Fibroblast of mammary gland (primary cell): ENCODE measurements at regions not wholly inside any gene's neighbourhood (a gene's known extent, or its start where the extent isn't known, plus 50 kb on each side); places are given as distances from the start of the nearest gene placed in this dataset.

Source experiments
- DNase-seq: peaks from one replicate; pipeline ENCODE4 v3.0.0-alpha.2; 2010; ENCODE audit warnings: low read depth
- H3K4me3 ChIP-seq: 2 replicates; pipeline ENCODE4 v1.5.1; 2011; ENCODE audit warnings: low read depth, mild to moderate bottlenecking, low read length, moderate library complexity; ENCODE audit not compliant: control insufficient read depth
- TF ChIP-seq, protein P1 (sequence below): conservative IDR thresholded peaks from 2 replicates; pipeline ENCODE4 v1.5.1; 2011; ENCODE audit warnings: low read depth, low read length, inconsistent platforms; ENCODE audit not compliant: control insufficient read depth, insufficient read depth

DNA sequence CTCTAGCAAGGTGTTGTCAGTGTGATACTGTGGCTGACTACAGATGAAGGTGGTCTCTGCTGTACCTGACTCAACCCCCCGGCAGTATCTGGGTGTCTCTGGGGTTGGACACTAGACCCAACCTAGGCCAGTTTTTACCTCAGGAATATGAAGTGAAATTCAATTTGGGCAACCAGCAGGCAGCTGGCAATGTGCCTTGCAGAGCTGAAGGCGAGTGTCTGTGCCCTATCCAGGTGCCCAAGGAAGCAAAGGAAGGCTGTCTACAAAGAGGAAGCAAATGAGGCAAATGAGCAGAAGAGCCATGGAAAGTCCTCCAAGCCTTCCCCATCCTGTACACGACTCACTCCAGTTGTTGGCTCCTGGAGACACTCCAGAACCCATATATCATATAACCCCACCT, 264.6 kb upstream of the AGAP1 start:
- TF ChIP-seq, protein P1, sequence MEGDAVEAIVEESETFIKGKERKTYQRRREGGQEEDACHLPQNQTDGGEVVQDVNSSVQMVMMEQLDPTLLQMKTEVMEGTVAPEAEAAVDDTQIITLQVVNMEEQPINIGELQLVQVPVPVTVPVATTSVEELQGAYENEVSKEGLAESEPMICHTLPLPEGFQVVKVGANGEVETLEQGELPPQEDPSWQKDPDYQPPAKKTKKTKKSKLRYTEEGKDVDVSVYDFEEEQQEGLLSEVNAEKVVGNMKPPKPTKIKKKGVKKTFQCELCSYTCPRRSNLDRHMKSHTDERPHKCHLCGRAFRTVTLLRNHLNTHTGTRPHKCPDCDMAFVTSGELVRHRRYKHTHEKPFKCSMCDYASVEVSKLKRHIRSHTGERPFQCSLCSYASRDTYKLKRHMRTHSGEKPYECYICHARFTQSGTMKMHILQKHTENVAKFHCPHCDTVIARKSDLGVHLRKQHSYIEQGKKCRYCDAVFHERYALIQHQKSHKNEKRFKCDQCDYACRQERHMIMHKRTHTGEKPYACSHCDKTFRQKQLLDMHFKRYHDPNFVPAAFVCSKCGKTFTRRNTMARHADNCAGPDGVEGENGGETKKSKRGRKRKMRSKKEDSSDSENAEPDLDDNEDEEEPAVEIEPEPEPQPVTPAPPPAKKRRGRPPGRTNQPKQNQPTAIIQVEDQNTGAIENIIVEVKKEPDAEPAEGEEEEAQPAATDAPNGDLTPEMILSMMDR = no peak
- DNase-seq = peak; percentile 23

DNA sequence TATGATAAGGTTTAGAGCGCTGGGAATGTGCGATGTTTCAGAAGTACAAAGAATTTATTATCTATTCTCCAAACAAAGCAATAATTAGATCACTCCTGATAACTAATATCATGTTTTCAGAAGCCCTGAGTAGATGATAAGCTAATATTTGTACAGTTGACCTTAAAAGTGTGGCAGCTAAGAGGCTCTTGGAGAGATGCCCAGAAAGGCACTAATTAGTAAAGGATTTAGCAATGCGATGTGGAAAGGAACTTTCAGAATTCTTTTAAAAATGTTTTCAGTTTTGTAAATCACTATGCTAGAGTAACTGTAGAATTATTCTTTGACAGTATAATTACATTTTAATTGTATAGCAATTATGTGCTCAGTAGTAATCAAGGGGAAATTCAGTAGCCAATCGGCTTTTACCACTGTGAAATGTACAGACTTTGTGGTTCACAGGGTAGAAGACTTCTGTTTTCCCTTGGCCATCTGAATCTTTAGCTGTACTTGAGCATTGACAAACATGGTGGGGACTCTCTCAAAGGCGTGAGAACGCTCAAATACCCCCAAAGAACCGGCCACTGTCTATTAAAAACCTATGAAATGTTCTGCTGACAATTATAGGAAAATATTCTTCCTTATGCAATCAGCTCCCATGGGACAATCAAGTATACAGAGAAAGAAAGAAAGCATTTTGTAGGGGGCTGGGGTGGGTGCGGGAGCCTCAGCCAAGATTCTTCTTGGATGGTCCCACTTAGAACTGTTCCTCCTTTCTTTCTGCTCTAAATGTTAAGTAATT, 262.8 kb upstream of the AGAP1 start:
- TF ChIP-seq, protein P1 = no peak
- peak; percentile 63 for DNase-seq
- H3K4me3 ChIP-seq = no peak overlapping the region

More for the DNA sequence above, 264.6 kb upstream of the AGAP1 start:
- no peak overlapping the region for H3K4me3 ChIP-seq

DNA sequence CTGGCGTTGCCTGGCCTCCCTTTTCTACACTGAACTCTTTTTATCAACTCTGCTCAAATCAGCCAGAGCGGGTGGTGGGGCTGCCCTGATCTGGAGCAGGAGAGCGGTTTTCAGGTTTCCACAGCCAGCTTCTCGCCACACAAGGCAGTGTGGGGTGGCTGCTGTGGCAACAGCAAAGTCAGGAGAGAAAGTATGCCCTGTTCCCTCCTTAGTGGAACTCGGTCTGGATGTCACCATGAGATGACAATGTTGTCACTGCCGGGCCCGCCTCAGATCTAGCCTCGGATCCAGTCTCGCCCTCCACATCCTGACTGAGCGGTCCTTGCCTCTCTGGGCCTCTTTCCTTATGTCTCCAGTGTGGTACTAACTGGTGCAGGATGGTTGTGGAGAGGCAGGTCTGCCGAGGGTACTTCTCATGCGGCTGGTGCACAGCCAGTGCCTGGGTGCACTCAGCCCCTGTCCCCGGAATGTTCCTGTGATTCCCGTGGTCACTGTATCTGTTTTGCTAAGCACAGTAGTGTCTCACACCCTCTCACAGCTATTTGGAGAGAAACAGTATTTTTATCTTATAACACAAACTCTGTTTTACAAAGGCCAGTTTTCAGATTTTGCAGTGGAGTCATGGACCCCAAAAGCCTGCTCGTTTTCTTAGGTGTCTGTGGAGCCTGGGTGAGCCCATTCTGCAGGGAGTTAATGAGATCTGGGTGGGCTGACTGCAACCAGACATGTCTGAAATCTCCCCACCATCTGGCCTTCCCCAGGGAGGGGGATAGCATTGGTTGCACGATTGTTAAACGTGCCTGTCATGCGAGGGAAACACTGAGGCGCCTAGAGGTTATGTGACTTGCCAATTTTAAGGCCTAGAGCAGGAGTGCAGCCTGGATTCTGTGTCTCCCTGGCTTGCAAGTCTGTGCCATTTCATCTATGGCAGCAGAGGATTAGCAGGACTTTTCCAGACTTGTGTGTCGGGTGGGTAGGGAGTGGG, 261.1 kb upstream of the AGAP1 start:
- DNase-seq = no peak
- TF ChIP-seq, protein P1 = no peak
- H3K4me3 ChIP-seq = no peak overlapping the region

DNA sequence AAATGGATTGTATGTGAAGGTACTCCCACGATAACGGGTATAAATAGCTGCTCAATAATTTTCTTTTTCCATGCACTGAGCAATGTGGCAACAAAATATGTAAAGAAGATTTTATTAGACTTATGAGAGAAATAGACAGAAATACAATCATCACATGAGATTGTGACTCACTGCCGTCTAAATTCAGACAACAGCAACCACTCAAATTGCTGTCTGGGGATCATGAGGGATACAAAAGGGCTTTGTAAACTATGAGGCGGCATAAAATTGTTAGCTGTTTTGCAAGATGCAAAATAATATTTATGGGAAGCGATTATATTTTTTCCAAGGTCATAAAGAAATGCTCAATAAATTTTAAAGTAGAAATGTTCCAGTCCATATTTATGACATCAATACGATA, 259.1 kb upstream of the AGAP1 start:
- H3K4me3 ChIP-seq = no peak overlapping the region
- TF ChIP-seq, protein P1 = no peak
- DNase-seq = peak; percentile 55

DNA sequence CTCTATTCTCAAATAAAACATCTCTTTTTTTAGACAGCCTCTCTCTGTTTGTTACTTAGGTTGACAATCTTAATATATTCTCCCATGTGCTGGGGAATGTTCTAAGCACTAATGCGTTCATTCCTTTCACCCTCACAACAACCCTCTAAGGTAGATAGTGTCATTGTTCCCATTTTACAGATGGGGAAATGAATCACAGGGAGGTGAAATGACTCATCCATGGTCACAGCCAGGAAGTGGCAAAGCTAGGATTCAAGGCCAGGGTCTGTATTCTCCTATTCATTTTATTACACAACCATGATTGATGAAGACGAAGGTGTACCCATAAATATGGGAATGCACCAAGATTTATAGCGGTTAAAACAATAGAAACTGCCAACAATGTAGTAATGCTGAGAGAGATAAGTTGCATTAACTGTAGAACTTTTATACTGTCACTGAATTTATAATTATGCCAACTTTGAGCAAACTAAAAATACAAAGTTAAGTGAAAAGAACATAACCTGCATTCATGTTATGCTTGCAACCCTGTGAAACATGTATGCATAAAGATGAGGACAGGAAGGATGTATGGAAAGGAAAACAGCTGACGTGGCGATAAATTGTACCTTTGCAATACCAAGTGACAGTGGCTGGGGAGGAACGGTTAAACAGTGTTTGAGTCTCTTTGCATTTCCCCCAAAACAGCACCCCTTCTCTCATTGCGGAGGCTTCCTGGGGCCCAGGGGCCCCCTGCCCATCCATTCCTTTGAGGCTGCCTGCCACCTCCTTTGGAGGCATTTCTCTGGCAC, 257.7 kb upstream of the AGAP1 start:
- peak; percentile 5 for DNase-seq
- no peak overlapping the region for H3K4me3 ChIP-seq
- TF ChIP-seq, protein P1 = no peak

DNA sequence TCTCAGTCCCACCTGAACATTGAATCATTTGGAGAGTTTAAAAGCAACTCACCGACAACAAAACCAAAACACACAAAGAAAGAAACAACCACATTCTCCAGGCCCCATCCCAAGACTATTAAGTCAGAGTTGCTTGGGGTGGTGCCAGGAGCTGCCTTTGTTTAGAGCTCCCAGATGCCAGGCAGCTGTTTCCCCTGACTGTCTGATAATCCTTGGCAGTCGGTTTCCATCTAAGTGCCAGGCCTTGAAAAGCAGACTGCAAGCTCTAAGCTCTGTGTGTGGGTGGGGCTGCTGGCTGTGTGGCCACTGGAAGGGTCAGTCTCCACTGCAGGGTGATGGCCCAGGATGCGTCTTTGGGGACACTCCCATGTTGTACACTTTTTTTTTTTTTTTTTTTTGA, 255.3 kb upstream of the AGAP1 start:
- TF ChIP-seq, protein P1 = no peak
- DNase-seq = peak; percentile 81
- H3K4me3 ChIP-seq = no peak overlapping the region
